ENCODE measurements at regions not wholly inside any gene's neighbourhood (a gene's known extent, or its start where the extent isn't known, plus 50 kb on each side); places are given as distances from the start of the nearest gene placed in this dataset.

- Mint-ChIP-seq H3K27ac (ENCODE audit: unreplicated experiment) (no peak overlapping the region), H3K27me3 (ENCODE audit: unreplicated experiment) (peaks cover 66% of the 10 kb centered on the region), H3K9me3 (ENCODE audit: low read depth, unreplicated experiment) (no peaks in the 10 kb centered on the region), H3K4me1 (ENCODE audit: low read depth, unreplicated experiment) (no peaks in the 10 kb centered on the region), H3K4me3 (ENCODE audit: low read depth, unreplicated experiment) (no peak overlapping the region), H3K36me3 (ENCODE audit: insufficient read depth, unreplicated experiment) (no peaks in the 10 kb centered on the region)
- BruUV-seq (replicated peaks), result no TSS peak
- DNase-seq, result no peak
- CTCF ChIA-PET, result no interaction called here
- no peak for TF ChIP-seq CTCF (IDR thresholded peaks at IDR 0.05; ENCODE audit: unreplicated experiment)
- intact Hi-C loops (cut with micrococcal nuclease; ENCODE audit: unreplicated experiment), result no loop called here
Measured at GRCh38 chr2:239695728-239696240, 295.0 kb upstream of the HDAC4 start.

GRCh38 chr2:239695106-239695727 lies 294.4 kb upstream of the HDAC4 start:
- Mint-ChIP-seq H3K36me3 (ENCODE audit: insufficient read depth, unreplicated experiment) (no peaks in the 10 kb centered on the region), H3K27ac (ENCODE audit: unreplicated experiment) (no peak overlapping the region), H3K4me1 (ENCODE audit: low read depth, unreplicated experiment) (no peaks in the 10 kb centered on the region), H3K27me3 (ENCODE audit: unreplicated experiment) (peaks cover 64% of the 10 kb centered on the region), H3K9me3 (ENCODE audit: low read depth, unreplicated experiment) (no peaks in the 10 kb centered on the region), H3K4me3 (ENCODE audit: low read depth, unreplicated experiment) (no peak overlapping the region)
- BruUV-seq (replicated peaks), result no TSS peak
- CTCF ChIA-PET, result no interaction called here
- DNase-seq, result no peak
- intact Hi-C loops (cut with micrococcal nuclease; ENCODE audit: unreplicated experiment), result no loop called here
- TF ChIP-seq CTCF (IDR thresholded peaks at IDR 0.05; ENCODE audit: unreplicated experiment), result no peak

- Mint-ChIP-seq H3K27me3 (ENCODE audit: unreplicated experiment) (peaks cover 64% of the 10 kb centered on the region), H3K4me1 (ENCODE audit: low read depth, unreplicated experiment) (no peaks in the 10 kb centered on the region), H3K36me3 (ENCODE audit: insufficient read depth, unreplicated experiment) (no peaks in the 10 kb centered on the region), H3K27ac (ENCODE audit: unreplicated experiment) (no peak overlapping the region), H3K4me3 (ENCODE audit: low read depth, unreplicated experiment) (no peak overlapping the region), H3K9me3 (ENCODE audit: low read depth, unreplicated experiment) (no peaks in the 10 kb centered on the region)
- CTCF ChIA-PET, result no interaction called here
- intact Hi-C loops (cut with micrococcal nuclease; ENCODE audit: unreplicated experiment), result no loop called here
- no peak for DNase-seq
- TF ChIP-seq CTCF (IDR thresholded peaks at IDR 0.05; ENCODE audit: unreplicated experiment), result no peak
- BruUV-seq (replicated peaks), result no TSS peak
Measured at GRCh38 chr2:239694487-239694886, 293.7 kb upstream of the HDAC4 start.

- intact Hi-C loops (cut with micrococcal nuclease; ENCODE audit: unreplicated experiment), result no loop called here
- Mint-ChIP-seq H3K9me3 (ENCODE audit: low read depth, unreplicated experiment) (no peaks in the 10 kb centered on the region), H3K27ac (ENCODE audit: unreplicated experiment) (no peak overlapping the region), H3K27me3 (ENCODE audit: unreplicated experiment) (peaks cover 69% of the 10 kb centered on the region), H3K36me3 (ENCODE audit: insufficient read depth, unreplicated experiment) (no peaks in the 10 kb centered on the region), H3K4me1 (ENCODE audit: low read depth, unreplicated experiment) (no peaks in the 10 kb centered on the region), H3K4me3 (ENCODE audit: low read depth, unreplicated experiment) (no peak overlapping the region)
- BruUV-seq (replicated peaks), result no TSS peak
- no peak for DNase-seq
- CTCF ChIA-PET, result no interaction called here
- no peak for TF ChIP-seq CTCF (IDR thresholded peaks at IDR 0.05; ENCODE audit: unreplicated experiment)
Measured at GRCh38 chr2:239693761-239694415, 293.1 kb upstream of the HDAC4 start.
